K562 (cell line): ENCODE measurements at regions not wholly inside any gene's neighbourhood (a gene's known extent, or its start where the extent isn't known, plus 50 kb on each side); places are given as distances from the start of the nearest gene placed in this dataset.

Experiments
- ATAC-seq: fragments of 200-7000 bp; cut with Tn5 transposase; 3 replicates; pipeline ENCODE4 v1.9.1; 2020; ENCODE audit warnings: moderate library complexity
- BruUV-seq: library from RNA; stranded (reverse); fragments of 400-500 nt; replicated peaks from 2 replicates; lab custom pipeline; 2021; lab: Mats Ljungman, UMichigan
- CTCF ChIA-PET: fragments of 300-600 bp; formaldehyde crosslinking; extraction: SDS; loops from one replicate; lab custom pipeline; 2021; ENCODE audit warnings: low intra/inter-chr PET ratio; lab: Yijun Ruan, JAX
- POLR2A ChIA-PET: fragments of 300-600, 350-650 bp; sonication (Branson Sonifier 250); formaldehyde crosslinking; extraction: SDS; loops from one replicate; lab custom pipeline; 2021; ENCODE audit warnings: antibody characterized with exemption, inconsistent platforms; lab: Yijun Ruan, JAX
- DNase-seq, 4 experiments: peaks; one replicate each; pipeline versions ENCODE4 v3.0.0 to v3.0.0-alpha.2; 2011 to 2018; ENCODE audit warnings: low spot score in 3 of 4, mixed read lengths in 3 of 4; ENCODE audit errors: extremely low read depth in 1 of 4
- FAIRE-seq: peaks from 2 replicates; lab custom pipeline; 2011; peaks lifted over from hg19 to GRCh38; lab: Jason Lieb, UNC
- H2AFZ ChIP-seq: 2 replicates; pipeline ENCODE4 v1.6.0; 2011; ENCODE audit warnings: low read depth, low read length, control low read depth, inconsistent platforms
- H3K27ac ChIP-seq: fragments of 200-600 bp; 3 replicates; pipeline ENCODE4 v1.8.0; 2011; ENCODE audit warnings: low read depth, mild to moderate bottlenecking, control low read depth, inconsistent platforms, low read length, moderate library complexity, mixed read lengths; ENCODE audit errors: extremely low read depth
- H3K27me3 ChIP-seq, 2 experiments: fragments of 300-600 bp in 1 of 2; 2 replicates in 1 of 2; 3 replicates in 1 of 2; pipeline versions ENCODE4 v1.6.0 to v1.8.0; 2011; ENCODE audit warnings: inconsistent platforms in 2 of 2, low read length in 2 of 2, mild to moderate bottlenecking in 1 of 2, mixed read lengths in 1 of 2, moderate library complexity in 1 of 2; ENCODE audit not compliant: control insufficient read depth in 2 of 2, insufficient read depth in 2 of 2
- H3K36me3 ChIP-seq: fragments of 300-600 bp; 3 replicates; pipeline ENCODE4 v1.8.0; 2011; ENCODE audit warnings: mild to moderate bottlenecking, low read length, inconsistent platforms; ENCODE audit not compliant: control insufficient read depth, insufficient read depth
- H3K4me1 ChIP-seq, 2 experiments: fragments of 200-600 bp in 1 of 2; replicated peaks in 1 of 2; 2 replicates in 1 of 2; 3 replicates in 1 of 2; pipeline versions ENCODE4 v1.5.1 to v1.8.0; 2011; ENCODE audit warnings: inconsistent platforms in 2 of 2, low read length in 2 of 2, mild to moderate bottlenecking in 1 of 2, mixed read lengths in 1 of 2, moderate library complexity in 1 of 2; ENCODE audit not compliant: control insufficient read depth in 2 of 2, insufficient read depth in 2 of 2
- H3K4me2 ChIP-seq: 2 replicates; pipeline ENCODE4 v1.6.1; 2011; ENCODE audit warnings: low read length, control low read depth, inconsistent platforms, mixed read lengths; ENCODE audit not compliant: insufficient read depth
- H3K4me3 ChIP-seq: fragments of 200-600 bp; sonication (generic), shearing (Covaris generic); 2 replicates; pipeline ENCODE4 v1.5.1; 2016; ENCODE audit warnings: control low read depth, inconsistent platforms
- H3K79me2 ChIP-seq: fragments of 200-600 bp; 3 replicates; pipeline ENCODE4 v1.8.0; 2011; ENCODE audit warnings: low read length, inconsistent platforms; ENCODE audit not compliant: control insufficient read depth, insufficient read depth
- H3K9ac ChIP-seq, 2 experiments: 2 replicates each; pipeline versions ENCODE4 v1.6.0 to v1.6.1; 2011; ENCODE audit warnings: low read depth in 2 of 2, low read length in 2 of 2, control low read depth in 1 of 2, inconsistent platforms in 1 of 2, mild to moderate bottlenecking in 1 of 2, mixed read lengths in 1 of 2; ENCODE audit not compliant: insufficient read depth in 1 of 2
- H3K9me1 ChIP-seq: one replicate; pipeline ENCODE4 v1.6.0; 2011; ENCODE audit warnings: inconsistent platforms, mild to moderate bottlenecking, low read length, moderate library complexity; ENCODE audit not compliant: control insufficient read depth, insufficient read depth
- H3K9me3 ChIP-seq: replicated peaks from 2 replicates; pipeline ENCODE4 v1.5.1; 2011; ENCODE audit warnings: low read depth, low read length, inconsistent platforms; ENCODE audit not compliant: control insufficient read depth, insufficient read depth
- H4K20me1 ChIP-seq: replicated peaks from 2 replicates; pipeline ENCODE4 v1.6.1; 2011; ENCODE audit warnings: low read length, inconsistent platforms, mixed read lengths; ENCODE audit not compliant: control insufficient read depth, insufficient read depth
- CHD7 ChIP-seq: fragments of 200-600 bp; sonication (generic); IDR thresholded peaks from one replicate; pipeline ENCODE4 v1.6.1; 2012; ENCODE audit warnings: mild to moderate bottlenecking, low read depth, low read length, inconsistent platforms
- FOXK1 ChIP-seq: sonication (generic); formaldehyde crosslinking; IDR thresholded peaks from 2 replicates; pipeline ENCODE4 v1.8.0; 2022; ENCODE audit warnings: missing genetic modification reagents, mild to moderate bottlenecking, borderline replicate concordance
- RFX5 ChIP-seq: IDR thresholded peaks from 2 replicates; pipeline ENCODE4 v1.6.1; 2011; ENCODE audit warnings: low read depth, mild to moderate bottlenecking, improper control_type of control experiment, low read length
- SRSF1 ChIP-seq: fragments of 200-400 bp; formaldehyde crosslinking; IDR thresholded peaks from 2 replicates; pipeline ENCODE4 v1.6.1; 2017; ENCODE audit warnings: mild to moderate bottlenecking, low read depth, low read length, moderate library complexity
- WGBS: fragments of 100-300 bp; shearing (Covaris generic); methylation state at CpG from one replicate; pipeline ENCODE4 v1.1.6; 2016; ENCODE audit warnings: low coverage, mixed read lengths; ENCODE audit not compliant: insufficient coverage; ENCODE audit errors: missing lambda C conversion rate; 5-methylcytosine and 5-hydroxymethylcytosine counted together
- in situ Hi-C: fragments of 300-500 bp; cut with MboI; formaldehyde crosslinking; loops from 4 replicates; pipeline ENCODE4 v1.15.0; 2018; ENCODE audit warnings: inconsistent platforms, mixed read lengths
- intact Hi-C: fragments of 100-400 bp; cut with micrococcal nuclease; formaldehyde crosslinking; loops from 2 replicates; pipeline ENCODE4 v1.14.2; 2022

DNA sequence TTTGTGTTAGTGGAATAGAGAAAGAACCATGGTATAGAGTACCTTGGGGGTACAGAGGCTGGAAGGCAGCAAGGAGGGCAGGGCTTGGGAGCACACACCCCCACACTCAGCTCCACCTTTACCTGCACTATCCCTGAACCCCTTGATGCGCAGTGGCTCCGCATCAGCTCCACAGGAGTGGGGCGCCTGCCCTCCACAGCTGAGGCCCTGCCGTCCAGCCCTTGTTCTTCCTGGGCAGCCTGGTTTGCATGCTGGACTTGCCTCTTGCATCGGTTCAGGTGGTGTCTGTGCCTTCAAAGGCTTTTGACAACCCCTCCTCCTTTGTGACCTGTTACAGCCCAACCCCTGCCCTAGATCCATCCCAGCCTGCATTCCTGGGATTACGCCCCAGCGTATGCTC, 52.6 kb upstream of the ZNF32 start (continued):
- TF ChIP-seq FOXK1 (CRISPR knock-in tag) = no peak

- Histone ChIP-seq H2AFZ (no peak overlapping the region), H3K4me1 (no peaks in the 10 kb centered on the region; a peak in 1 of 5 replicates), H3K4me2 (no peak overlapping the region), H3K79me2 (no peaks in the 10 kb centered on the region), H3K27ac (no peak overlapping the region), H3K9ac (no peak overlapping the region), H3K9me1 (no peaks in the 10 kb centered on the region), H3K4me3 (no peak overlapping the region), H4K20me1 (no peaks in the 10 kb centered on the region; the same call in 1 of the 2 replicates), H3K27me3 (peaks cover 27 to 64% of the 10 kb centered on the region in 2 experiments), H3K36me3 (no peaks in the 10 kb centered on the region), H3K9me3 (no peaks in the 10 kb centered on the region; the same call in 1 of the 2 replicates)
- WGBS = 0% methylated on average over 4 of the region's 4 CpGs
- POLR2A ChIA-PET = no interaction called here
- intact Hi-C loops (no loop called here), in situ Hi-C loops (no loop called here)
- CTCF ChIA-PET = no interaction called here
- no TSS peak for BruUV-seq
- no peak for FAIRE-seq
- TF ChIP-seq CHD7 = no peak
- TF ChIP-seq SRSF1 = no peak
- no peak for TF ChIP-seq RFX5
- ATAC-seq = no peak
- no peak for DNase-seq
Observed at GRCh38 chr10:43700306-43700705, 51.6 kb upstream of the ZNF32 start.
